SU-DHL-6 (cell line): ENCODE measurements at regions not wholly inside any gene's neighbourhood (a gene's known extent, or its start where the extent isn't known, plus 50 kb on each side); places are given as distances from the start of the nearest gene placed in this dataset.

Source experiments
- CTCF ChIP-seq: fragments of 200-600 bp; sonication (generic); IDR thresholded peaks from one replicate; pipeline ENCODE4 v1.5.1; 2017; ENCODE audit warnings: antibody characterized with exemption, mild to moderate bottlenecking, low read length, moderate library complexity; ENCODE audit not compliant: insufficient read depth, poor library complexity, severe bottlenecking
- EZH2phosphoT487 ChIP-seq: fragments of 200-600 bp; sonication (generic), shearing (Covaris generic); conservative IDR thresholded peaks from 2 replicates; pipeline ENCODE4 v1.6.1; 2018; ENCODE audit warnings: mild to moderate bottlenecking, antibody characterized with exemption, low read length, moderate library complexity, mixed read lengths

GRCh38 chr9:109986521-109986991 lies 206.6 kb downstream of the PALM2AKAP2 start:
- TF ChIP-seq CTCF: no peak
- TF ChIP-seq EZH2phosphoT487: no peak
